ENCODE measurements at regions not wholly inside any gene's neighbourhood (a gene's known extent, or its start where the extent isn't known, plus 50 kb on each side); places are given as distances from the start of the nearest gene placed in this dataset.

DNA sequence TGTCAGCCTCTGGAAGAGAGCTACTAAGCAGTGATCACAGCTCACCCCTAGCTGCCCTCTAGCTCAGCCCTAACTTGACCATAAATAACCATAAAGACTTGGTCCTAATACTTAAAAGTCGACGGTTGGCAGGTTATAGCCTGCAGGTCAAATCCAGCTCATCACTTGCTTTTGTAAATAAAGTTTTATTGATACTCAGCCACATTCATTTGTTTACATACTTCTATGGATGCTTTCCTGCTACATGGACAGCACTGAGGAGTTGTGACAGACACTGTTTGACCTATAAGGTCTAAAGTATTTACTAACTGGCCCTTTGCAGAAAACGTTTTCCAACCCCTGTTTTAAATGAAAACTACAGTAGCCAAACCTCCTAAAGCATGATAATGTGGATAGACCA is 151.6 kb upstream of the ASIC2 start:
- TF ChIP-seq ZFX (IDR thresholded peaks at IDR 0.05): no peak
- TF ChIP-seq, protein P1, sequence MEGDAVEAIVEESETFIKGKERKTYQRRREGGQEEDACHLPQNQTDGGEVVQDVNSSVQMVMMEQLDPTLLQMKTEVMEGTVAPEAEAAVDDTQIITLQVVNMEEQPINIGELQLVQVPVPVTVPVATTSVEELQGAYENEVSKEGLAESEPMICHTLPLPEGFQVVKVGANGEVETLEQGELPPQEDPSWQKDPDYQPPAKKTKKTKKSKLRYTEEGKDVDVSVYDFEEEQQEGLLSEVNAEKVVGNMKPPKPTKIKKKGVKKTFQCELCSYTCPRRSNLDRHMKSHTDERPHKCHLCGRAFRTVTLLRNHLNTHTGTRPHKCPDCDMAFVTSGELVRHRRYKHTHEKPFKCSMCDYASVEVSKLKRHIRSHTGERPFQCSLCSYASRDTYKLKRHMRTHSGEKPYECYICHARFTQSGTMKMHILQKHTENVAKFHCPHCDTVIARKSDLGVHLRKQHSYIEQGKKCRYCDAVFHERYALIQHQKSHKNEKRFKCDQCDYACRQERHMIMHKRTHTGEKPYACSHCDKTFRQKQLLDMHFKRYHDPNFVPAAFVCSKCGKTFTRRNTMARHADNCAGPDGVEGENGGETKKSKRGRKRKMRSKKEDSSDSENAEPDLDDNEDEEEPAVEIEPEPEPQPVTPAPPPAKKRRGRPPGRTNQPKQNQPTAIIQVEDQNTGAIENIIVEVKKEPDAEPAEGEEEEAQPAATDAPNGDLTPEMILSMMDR (conservative IDR thresholded peaks at IDR 0.05): no peak
